HG03354 (cell line): ENCODE measurements at regions not wholly inside any gene's neighbourhood (a gene's known extent, or its start where the extent isn't known, plus 50 kb on each side); places are given as distances from the start of the nearest gene placed in this dataset.
"Not testable (repeated sequence)": the region's sequence is repeated elsewhere in the genome, so short reads cannot be mapped to it uniquely, and the experiment has no call there.

Source experiments
- ATAC-seq: cut with Tn5 transposase; IDR thresholded peaks from one replicate; pipeline ENCODE4 v1.9.1; 2021; ENCODE audit warnings: mild to moderate bottlenecking; ENCODE audit not compliant: unreplicated experiment, poor library complexity, severe bottlenecking

GRCh38 chr2:195543063-195543462 lies 114.0 kb upstream of the SLC39A10 start:
- no peak for ATAC-seq

DNA sequence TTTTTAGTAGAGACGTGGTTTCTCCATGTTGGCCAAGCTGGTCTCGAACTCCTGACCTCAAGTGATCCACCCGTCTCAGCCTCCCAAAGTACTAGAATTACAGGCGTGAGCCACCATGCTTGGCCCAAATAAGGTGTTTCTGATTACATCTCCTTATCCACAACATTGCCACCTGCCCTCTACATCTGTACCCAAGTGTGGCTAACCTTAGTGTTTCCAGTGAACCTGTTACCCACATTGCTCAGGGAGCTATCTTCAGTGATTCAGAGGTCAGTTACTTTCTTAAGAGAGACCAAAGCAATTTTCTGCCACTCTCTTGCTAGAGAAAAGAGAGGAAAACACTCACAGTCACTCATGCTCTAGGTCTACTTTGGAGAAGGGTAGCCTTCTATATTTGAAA lies 115.0 kb upstream of the SLC39A10 start:
- ATAC-seq, result no peak

GRCh38 chr2:195538937-195539336 lies 118.1 kb upstream of the SLC39A10 start:
- no peak for ATAC-seq

DNA sequence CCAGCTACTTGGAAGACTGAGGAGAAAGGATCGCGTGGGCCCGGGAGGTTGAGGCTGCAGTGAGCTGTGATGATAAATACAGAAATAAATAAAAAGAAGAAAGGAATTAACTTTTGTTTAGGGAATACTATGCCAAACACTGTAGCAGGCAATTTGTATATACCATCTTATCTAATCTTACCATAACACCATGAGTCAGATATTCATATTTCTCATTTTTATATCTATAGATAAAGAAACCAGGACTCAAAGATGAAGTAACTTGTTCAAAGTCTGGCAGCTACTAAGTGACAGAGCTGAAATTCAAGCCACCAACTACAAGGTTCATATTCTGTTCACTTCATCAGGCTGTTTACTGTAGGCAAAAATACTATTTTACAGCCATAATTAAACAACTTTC lies 119.2 kb upstream of the SLC39A10 start:
- ATAC-seq, result no peak

GRCh38 chr2:195536906-195537305 lies 120.1 kb upstream of the SLC39A10 start:
- no peak for ATAC-seq

GRCh38 chr2:195535911-195536522 lies 121.0 kb upstream of the SLC39A10 start:
- ATAC-seq, result peak; percentile 83

- no peak for ATAC-seq
Measured at GRCh38 chr2:195534971-195535370, 122.1 kb upstream of the SLC39A10 start.

DNA sequence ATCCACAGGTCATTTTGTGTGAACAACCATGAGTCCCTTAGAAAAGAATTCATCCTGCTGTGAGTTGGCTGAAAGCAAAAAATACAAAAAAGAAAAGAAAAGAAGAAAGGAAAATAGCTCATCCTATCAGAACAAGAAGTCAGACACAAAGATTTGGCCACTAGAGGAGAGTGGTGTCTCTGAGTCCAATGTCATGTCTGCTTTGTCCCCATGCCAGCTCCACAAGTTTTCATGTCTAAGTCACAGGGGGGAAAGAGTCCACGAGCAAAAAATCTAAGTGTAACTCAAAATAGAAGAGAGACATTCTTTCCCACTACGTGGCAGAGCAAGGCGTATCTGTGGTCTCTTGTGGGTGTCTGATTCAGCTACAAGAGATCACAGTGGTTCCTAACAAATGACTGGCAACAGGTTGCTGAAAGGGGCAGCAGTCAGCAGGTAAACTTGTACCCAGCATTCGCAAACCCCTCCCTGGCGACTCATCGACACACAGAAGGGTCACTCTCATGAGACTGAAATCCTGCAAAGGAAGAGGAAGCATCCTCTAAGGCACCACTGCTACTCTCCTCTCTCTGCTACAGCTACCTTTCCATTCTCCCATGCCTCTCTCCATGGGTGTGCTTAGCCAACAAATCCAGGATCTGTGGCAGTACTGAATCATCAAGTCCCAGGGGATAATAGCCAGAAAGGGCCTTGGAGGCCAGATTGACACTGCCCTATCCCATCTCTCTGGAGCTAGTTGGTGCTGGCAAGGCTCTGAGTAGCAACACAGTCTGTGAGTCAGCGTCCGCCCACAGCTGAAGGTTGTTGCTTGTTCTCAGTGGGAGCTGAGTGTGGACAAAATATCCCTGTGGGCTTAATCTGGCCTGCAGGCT lies 123.0 kb upstream of the SLC39A10 start:
- ATAC-seq, result peak; percentile 74

DNA sequence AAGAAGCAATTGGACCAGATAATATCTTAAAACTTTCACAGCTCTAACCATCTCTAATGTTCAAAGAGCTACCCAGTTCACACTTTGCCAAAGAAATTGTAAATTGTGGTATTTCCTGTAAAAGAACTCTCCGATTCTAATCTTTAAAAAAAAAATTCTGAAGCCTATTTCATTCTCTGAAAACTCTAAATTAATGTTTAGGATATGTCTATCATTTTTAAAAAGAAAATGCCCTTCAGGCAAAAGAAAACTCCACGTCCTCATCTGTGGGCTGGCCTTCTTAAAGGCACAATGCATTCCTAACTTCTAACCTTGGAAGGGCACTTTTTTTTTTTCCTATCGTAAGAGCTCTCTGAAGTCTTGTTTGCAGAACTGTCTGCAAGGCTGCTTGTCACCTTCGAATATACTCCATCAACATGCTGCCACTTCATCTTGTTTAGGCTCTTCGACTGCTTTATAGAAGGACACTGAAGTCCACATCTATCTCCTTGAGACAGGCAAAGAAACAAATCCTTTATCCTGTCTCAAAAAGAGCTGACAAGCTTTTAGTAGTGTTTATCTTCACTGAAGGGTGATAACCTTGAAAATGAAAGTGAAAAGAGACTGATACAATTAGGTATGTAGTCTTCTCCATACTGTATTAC lies 124.3 kb upstream of the SLC39A10 start:
- ATAC-seq, result peak; percentile 35

GRCh38 chr2:195532255-195532627 lies 124.8 kb upstream of the SLC39A10 start:
- ATAC-seq, result no peak

GRCh38 chr2:195531754-195532153 lies 125.3 kb upstream of the SLC39A10 start:
- ATAC-seq, result no peak

GRCh38 chr2:195523242-195523641 lies 133.8 kb upstream of the SLC39A10 start:
- not testable (repeated sequence) for ATAC-seq

GRCh38 chr2:195521589-195521988 lies 135.4 kb upstream of the SLC39A10 start:
- ATAC-seq, result no peak

DNA sequence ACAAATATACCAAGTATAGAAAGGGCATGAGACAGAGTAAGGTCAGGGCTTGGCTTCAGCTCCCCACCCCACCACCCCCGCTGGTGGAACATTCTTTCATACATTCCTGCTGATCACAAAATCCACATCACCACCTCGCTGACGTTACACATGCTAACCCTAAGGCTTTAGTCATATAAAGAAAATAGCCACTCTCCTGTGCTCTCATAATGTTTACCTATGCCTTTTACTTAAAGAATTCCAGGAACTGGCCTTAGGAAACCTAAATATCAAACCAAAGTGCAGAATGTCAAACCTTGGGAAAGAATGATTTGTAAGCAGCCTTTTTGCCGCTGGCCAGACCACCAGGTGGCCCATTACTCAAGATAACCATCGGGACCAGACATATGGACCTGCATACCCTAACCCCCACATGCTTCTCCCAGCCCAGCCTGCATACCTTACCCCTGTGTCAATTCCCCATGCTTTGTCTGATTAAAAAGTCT lies 136.3 kb upstream of the SLC39A10 start:
- no peak for ATAC-seq

GRCh38 chr2:195515551-195515950 lies 141.5 kb upstream of the SLC39A10 start:
- ATAC-seq, result no peak

GRCh38 chr2:195514365-195514764 lies 142.7 kb upstream of the SLC39A10 start:
- ATAC-seq, result no peak

- ATAC-seq, result no peak
Measured at GRCh38 chr2:195513119-195513518, 143.9 kb upstream of the SLC39A10 start.

- ATAC-seq, result no peak
Measured at GRCh38 chr2:195509551-195509950, 147.5 kb upstream of the SLC39A10 start.

- no peak for ATAC-seq
Measured at GRCh38 chr2:195508139-195508455, 148.9 kb upstream of the SLC39A10 start.

GRCh38 chr2:195507447-195508138 lies 149.4 kb upstream of the SLC39A10 start:
- ATAC-seq, result no peak
